OCI-LY3 (cell line): ENCODE measurements at regions not wholly inside any gene's neighbourhood (a gene's known extent, or its start where the extent isn't known, plus 50 kb on each side); places are given as distances from the start of the nearest gene placed in this dataset.

Source experiments
- H2AFZ ChIP-seq: fragments of 200-600, 300-600 bp; shearing (Covaris generic); 2 replicates; pipeline ENCODE4 v1.6.0; 2014; ENCODE audit warnings: antibody characterized with exemption, low read depth, low read length
- H3K27ac ChIP-seq: fragments of 200-600, 300-600 bp; sonication (generic); 2 replicates; pipeline ENCODE4 v1.5.1; 2014; ENCODE audit warnings: mild to moderate bottlenecking, low read length, moderate library complexity, mixed read lengths
- H3K27me3 ChIP-seq: fragments of 200-600, 300-600 bp; sonication (generic); 2 replicates; pipeline ENCODE4 v1.6.1; 2014; ENCODE audit warnings: low read depth, low read length, mixed read lengths
- H3K36me3 ChIP-seq: fragments of 200-600, 300-600 bp; sonication (generic); replicated peaks from 2 replicates; pipeline ENCODE3; 2014; ENCODE audit warnings: low read depth, low read length, mixed read lengths
- H3K4me1 ChIP-seq: fragments of 300-600, 200-600 bp; sonication (generic); 2 replicates; pipeline ENCODE4 v1.6.1; 2014; ENCODE audit warnings: low read length, mixed read lengths
- H3K4me2 ChIP-seq: fragments of 200-600, 300-600 bp; sonication (generic); 2 replicates; pipeline ENCODE4 v1.6.1; 2014; ENCODE audit warnings: low read length, mixed read lengths
- H3K4me3 ChIP-seq: fragments of 300-600, 200-600 bp; sonication (generic); 2 replicates; pipeline ENCODE4 v1.5.1; 2014; ENCODE audit warnings: antibody characterized with exemption, mild to moderate bottlenecking, low read length, moderate library complexity
- H3K79me2 ChIP-seq: fragments of 300-600, 200-600 bp; shearing (Covaris generic); 2 replicates; pipeline ENCODE4 v1.6.1; 2014; ENCODE audit warnings: mild to moderate bottlenecking, low read length, mixed read lengths
- H3K9ac ChIP-seq: fragments of 300-600, 200-600 bp; shearing (Covaris generic); 2 replicates; pipeline ENCODE4 v1.6.0; 2014; ENCODE audit warnings: mild to moderate bottlenecking, low read length, moderate library complexity
- H3K9me3 ChIP-seq: fragments of 200-600, 300-600 bp; shearing (Covaris generic); 2 replicates; pipeline ENCODE4 v1.6.1; 2014; ENCODE audit warnings: low read length, mixed read lengths; ENCODE audit not compliant: insufficient read depth
- H4K20me1 ChIP-seq: fragments of 200-600, 300-600 bp; sonication (generic); 2 replicates; pipeline ENCODE4 v1.6.1; 2016; ENCODE audit warnings: low read length, mixed read lengths; ENCODE audit not compliant: insufficient read depth
- CTCF ChIP-seq: fragments of 200-600, 300-600 bp; sonication (generic); IDR thresholded peaks from 2 replicates; pipeline ENCODE4 v1.5.1; 2014; ENCODE audit warnings: antibody characterized with exemption, low read length, low read depth
- EZH2phosphoT487 ChIP-seq: fragments of 200-600 bp; shearing (Covaris generic); IDR thresholded peaks from 2 replicates; pipeline ENCODE4 v1.6.1; 2018; ENCODE audit warnings: antibody characterized with exemption, mixed run types, low read depth

DNA sequence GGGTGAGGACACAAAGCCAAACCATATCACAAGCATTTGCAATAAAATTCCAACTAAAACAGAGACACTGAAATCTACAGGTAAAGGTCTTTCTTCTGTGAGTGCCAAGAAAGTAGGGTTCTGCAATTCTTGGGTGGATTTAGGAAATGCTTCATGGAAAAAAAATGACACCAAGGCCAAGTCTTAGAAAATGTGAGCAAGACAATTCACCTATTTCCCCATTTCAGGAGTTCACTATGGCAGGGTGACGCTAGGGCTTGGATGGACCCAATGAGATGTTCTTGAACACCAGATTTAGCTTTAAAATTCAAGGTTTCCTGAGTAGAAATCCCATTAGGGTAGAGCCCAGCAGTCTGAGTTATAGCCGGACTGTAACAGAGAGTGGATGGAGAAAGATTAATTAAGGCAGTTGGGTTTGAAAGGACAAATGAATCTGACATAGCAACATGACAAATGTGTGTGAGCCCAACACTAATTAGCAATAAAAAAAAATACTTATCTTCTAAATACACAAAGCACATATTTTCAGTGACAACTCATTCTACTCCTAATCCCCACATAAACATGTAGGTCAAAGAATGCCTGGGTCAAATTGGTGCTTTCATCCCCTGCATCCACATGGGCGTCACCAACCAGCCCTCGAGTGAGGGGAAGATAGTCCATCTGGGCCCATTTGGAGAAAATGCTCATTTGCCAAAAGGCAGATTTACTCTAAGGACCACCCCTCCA, 180.4 kb upstream of the JARID2 start:
- H3K4me1 ChIP-seq: peaks cover 13% of the 10 kb centered on the region
- no peak overlapping the region for H3K4me3 ChIP-seq
- H4K20me1 ChIP-seq: no peaks in the 10 kb centered on the region
- H3K4me2 ChIP-seq: no peak overlapping the region
- TF ChIP-seq CTCF: no peak
- TF ChIP-seq EZH2phosphoT487: no peak
- H3K36me3 ChIP-seq: no peaks in the 10 kb centered on the region
- no peaks in the 10 kb centered on the region for H3K27me3 ChIP-seq
- H3K27ac ChIP-seq: no peak overlapping the region
- no peaks in the 10 kb centered on the region for H3K9me3 ChIP-seq
- H3K9ac ChIP-seq: no peak overlapping the region
- H2AFZ ChIP-seq: no peak overlapping the region
- no peaks in the 10 kb centered on the region for H3K79me2 ChIP-seq

DNA sequence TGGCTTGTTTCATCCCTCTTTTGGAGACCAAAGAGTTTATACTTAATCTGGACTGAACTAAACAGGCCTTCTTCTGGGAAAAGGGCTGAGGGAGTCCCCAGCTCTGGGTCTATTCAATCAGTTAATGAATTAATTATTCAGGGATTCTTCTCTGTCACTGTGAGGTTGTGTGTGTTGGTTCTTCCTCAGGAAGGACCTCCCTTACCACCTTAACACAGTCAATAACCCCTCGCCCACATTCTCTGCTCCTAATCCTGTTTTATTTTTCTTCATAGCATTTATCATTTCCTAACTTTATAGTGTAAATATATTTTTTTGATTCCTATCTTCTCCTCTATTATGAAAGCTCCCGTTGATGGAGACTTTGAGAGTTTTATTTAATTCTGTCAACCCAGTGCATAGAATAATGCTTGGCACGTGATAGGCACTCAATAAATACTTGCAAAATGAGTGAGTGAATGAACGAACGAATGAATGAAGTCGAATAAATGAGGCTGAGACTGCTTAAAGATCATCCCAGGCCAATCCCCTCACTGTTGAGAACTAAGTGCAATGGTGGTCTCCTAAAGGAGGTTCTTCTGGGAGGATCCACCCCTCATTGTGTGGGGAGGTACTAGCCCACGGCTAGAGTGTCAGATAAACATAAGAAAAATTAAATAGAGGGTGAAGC, 179.6 kb upstream of the JARID2 start:
- TF ChIP-seq EZH2phosphoT487: no peak
- no peak for TF ChIP-seq CTCF
- H3K27ac ChIP-seq: no peak overlapping the region
- H3K79me2 ChIP-seq: no peaks in the 10 kb centered on the region
- no peak overlapping the region for H3K9ac ChIP-seq
- H4K20me1 ChIP-seq: no peaks in the 10 kb centered on the region
- no peak overlapping the region for H3K4me3 ChIP-seq
- H2AFZ ChIP-seq: no peak overlapping the region
- H3K4me2 ChIP-seq: no peak overlapping the region
- peaks cover 8% of the 10 kb centered on the region for H3K4me1 ChIP-seq
- no peaks in the 10 kb centered on the region for H3K36me3 ChIP-seq
- no peaks in the 10 kb centered on the region for H3K27me3 ChIP-seq
- no peaks in the 10 kb centered on the region for H3K9me3 ChIP-seq

- Histone ChIP-seq H3K9ac (no peak overlapping the region), H3K4me2 (no peak overlapping the region), H3K36me3 (no peaks in the 10 kb centered on the region), H2AFZ (no peak overlapping the region), H3K4me3 (no peak overlapping the region), H3K27me3 (no peaks in the 10 kb centered on the region), H3K79me2 (no peaks in the 10 kb centered on the region), H4K20me1 (no peaks in the 10 kb centered on the region), H3K9me3 (no peaks in the 10 kb centered on the region), H3K4me1 (peaks cover 10% of the 10 kb centered on the region), H3K27ac (no peak overlapping the region)
- no peak for TF ChIP-seq EZH2phosphoT487
- no peak for TF ChIP-seq CTCF
Measured at GRCh38 chr6:15073344-15073789, 172.5 kb upstream of the JARID2 start.

- H3K27ac ChIP-seq: no peak overlapping the region
- no peak overlapping the region for H2AFZ ChIP-seq
- peaks cover 10% of the 10 kb centered on the region for H3K4me1 ChIP-seq
- no peaks in the 10 kb centered on the region for H3K9me3 ChIP-seq
- no peak overlapping the region for H3K9ac ChIP-seq
- TF ChIP-seq CTCF (no peak), EZH2phosphoT487 (no peak)
- no peak overlapping the region for H3K4me2 ChIP-seq
- no peaks in the 10 kb centered on the region for H3K27me3 ChIP-seq
- no peaks in the 10 kb centered on the region for H3K36me3 ChIP-seq
- H3K79me2 ChIP-seq: no peaks in the 10 kb centered on the region
- H3K4me3 ChIP-seq: no peak overlapping the region
- H4K20me1 ChIP-seq: no peaks in the 10 kb centered on the region
Measured at GRCh38 chr6:15073883-15074465, 171.9 kb upstream of the JARID2 start.
